ENCODE measurements at regions not wholly inside any gene's neighbourhood (a gene's known extent, or its start where the extent isn't known, plus 50 kb on each side); places are given as distances from the start of the nearest gene placed in this dataset.

GRCh38 chr1:208767816-208768215, 523.6 kb upstream of the PLXNA2 start:
- Histone ChIP-seq H3K9me3 (ENCODE audit: control insufficient read depth, insufficient read depth, low read depth, low read length) (no peaks in the 10 kb centered on the region), H3K4me1 (ENCODE audit: control insufficient read depth, insufficient read depth, low read length) (no peaks in the 10 kb centered on the region), H3K27me3 (ENCODE audit: control insufficient read depth, insufficient read depth, low read length) (no peaks in the 10 kb centered on the region), H3K4me3 (ENCODE audit: low read depth in 2 of 2, low read length in 2 of 2) (no peak overlapping the region), H3K36me3 (ENCODE audit: control insufficient read depth, insufficient read depth, low read length) (no peaks in the 10 kb centered on the region), H3K27ac (ENCODE audit: low read length) (no peak overlapping the region)
- no peak for TF ChIP-seq POLR2AphosphoS5 (IDR thresholded peaks at IDR 0.05; ENCODE audit: low read depth, low read length)
- TF ChIP-seq REST (IDR thresholded peaks at IDR 0.05; ENCODE audit: insufficient read depth in 1 of 2, low read depth in 2 of 2, low read length in 1 of 2) = no peak
- no peak for TF ChIP-seq SIN3A (IDR thresholded peaks at IDR 0.05; ENCODE audit: borderline replicate concordance, insufficient read depth, low read depth, low read length)
- TF ChIP-seq, protein P1, sequence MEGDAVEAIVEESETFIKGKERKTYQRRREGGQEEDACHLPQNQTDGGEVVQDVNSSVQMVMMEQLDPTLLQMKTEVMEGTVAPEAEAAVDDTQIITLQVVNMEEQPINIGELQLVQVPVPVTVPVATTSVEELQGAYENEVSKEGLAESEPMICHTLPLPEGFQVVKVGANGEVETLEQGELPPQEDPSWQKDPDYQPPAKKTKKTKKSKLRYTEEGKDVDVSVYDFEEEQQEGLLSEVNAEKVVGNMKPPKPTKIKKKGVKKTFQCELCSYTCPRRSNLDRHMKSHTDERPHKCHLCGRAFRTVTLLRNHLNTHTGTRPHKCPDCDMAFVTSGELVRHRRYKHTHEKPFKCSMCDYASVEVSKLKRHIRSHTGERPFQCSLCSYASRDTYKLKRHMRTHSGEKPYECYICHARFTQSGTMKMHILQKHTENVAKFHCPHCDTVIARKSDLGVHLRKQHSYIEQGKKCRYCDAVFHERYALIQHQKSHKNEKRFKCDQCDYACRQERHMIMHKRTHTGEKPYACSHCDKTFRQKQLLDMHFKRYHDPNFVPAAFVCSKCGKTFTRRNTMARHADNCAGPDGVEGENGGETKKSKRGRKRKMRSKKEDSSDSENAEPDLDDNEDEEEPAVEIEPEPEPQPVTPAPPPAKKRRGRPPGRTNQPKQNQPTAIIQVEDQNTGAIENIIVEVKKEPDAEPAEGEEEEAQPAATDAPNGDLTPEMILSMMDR (IDR thresholded peaks at IDR 0.05) = no peak
- TF ChIP-seq TCF7L2 (IDR thresholded peaks at IDR 0.05; ENCODE audit: low read depth, low read length) = no peak
- BruUV-seq (replicated peaks) = no TSS peak
- intact Hi-C loops (cut with micrococcal nuclease; ENCODE audit: unreplicated experiment) (no loop called here), in situ Hi-C loops (cut with HindIII; ENCODE audit: low pct_unique_long_range_greater_than_20kb, low sequenced_read_pairs) (no loop called here)
- DNase-seq (ENCODE audit: low read depth, low spot score) (no peak), ATAC-seq (no peak)
- ChIA-PET POLR2A (no interaction called here), CTCF (no interaction called here)

GRCh38 chr1:208772891-208773290, 528.7 kb upstream of the PLXNA2 start:
- no peak for DNase-seq (ENCODE audit: low read depth, low spot score)
- no peaks in the 10 kb centered on the region for H3K27me3 ChIP-seq (ENCODE audit: control insufficient read depth, insufficient read depth, low read length)
- intact Hi-C loops (cut with micrococcal nuclease; ENCODE audit: unreplicated experiment) (no loop called here), in situ Hi-C loops (cut with HindIII; ENCODE audit: low pct_unique_long_range_greater_than_20kb, low sequenced_read_pairs) (no loop called here)
- H3K4me3 ChIP-seq (ENCODE audit: low read depth in 2 of 2, low read length in 2 of 2) = no peak overlapping the region
- CTCF ChIA-PET = no interaction called here
- H3K9me3 ChIP-seq (ENCODE audit: control insufficient read depth, insufficient read depth, low read depth, low read length) = no peaks in the 10 kb centered on the region
- BruUV-seq (replicated peaks) = no TSS peak
- TF ChIP-seq, protein P1 (IDR thresholded peaks at IDR 0.05) = no peak
- TF ChIP-seq SIN3A (IDR thresholded peaks at IDR 0.05; ENCODE audit: borderline replicate concordance, insufficient read depth, low read depth, low read length) (no peak), POLR2AphosphoS5 (IDR thresholded peaks at IDR 0.05; ENCODE audit: low read depth, low read length) (no peak), TCF7L2 (IDR thresholded peaks at IDR 0.05; ENCODE audit: low read depth, low read length) (no peak), REST (IDR thresholded peaks at IDR 0.05; ENCODE audit: insufficient read depth in 1 of 2, low read depth in 2 of 2, low read length in 1 of 2) (no peak)
- POLR2A ChIA-PET = no interaction called here
- H3K27ac ChIP-seq (ENCODE audit: low read length) = no peak overlapping the region
- ATAC-seq = no peak
- H3K36me3 ChIP-seq (ENCODE audit: control insufficient read depth, insufficient read depth, low read length) = no peaks in the 10 kb centered on the region
- no peaks in the 10 kb centered on the region for H3K4me1 ChIP-seq (ENCODE audit: control insufficient read depth, insufficient read depth, low read length)
